Astrocyte (in vitro differentiated cells and primary cell): ENCODE measurements at regions not wholly inside any gene's neighbourhood (a gene's known extent, or its start where the extent isn't known, plus 50 kb on each side); places are given as distances from the start of the nearest gene placed in this dataset.

Experiments
- DNase-seq: peaks from one replicate; pipeline ENCODE4 v3.0.0-alpha.2; 2010; ENCODE audit warnings: low read depth
- FAIRE-seq: peaks from 2 replicates; lab custom pipeline; 2011; peaks lifted over from hg19 to GRCh38; lab: Jason Lieb, UNC
- H2AFZ ChIP-seq: 2 replicates; pipeline ENCODE4 v1.6.0; 2012; ENCODE audit warnings: low read depth, low read length, inconsistent platforms
- H3K27ac ChIP-seq: 2 replicates; pipeline ENCODE4 v1.5.1; 2011; ENCODE audit warnings: low read depth, low read length, inconsistent platforms
- H3K27me3 ChIP-seq: 2 replicates; pipeline ENCODE4 v1.6.0; 2011; ENCODE audit warnings: low read length, inconsistent platforms; ENCODE audit not compliant: insufficient read depth
- H3K36me3 ChIP-seq: 2 replicates; pipeline ENCODE4 v1.5.1; 2011; ENCODE audit warnings: low read length, inconsistent platforms; ENCODE audit not compliant: insufficient read depth
- H3K4me1 ChIP-seq: 2 replicates; pipeline ENCODE4 v1.5.1; 2011; ENCODE audit warnings: low read length, inconsistent platforms; ENCODE audit not compliant: insufficient read depth
- H3K4me2 ChIP-seq: 2 replicates; pipeline ENCODE4 v1.6.0; 2012; ENCODE audit warnings: low read length, inconsistent platforms
- H3K4me3 ChIP-seq: 2 replicates; pipeline ENCODE4 v1.5.1; 2011; ENCODE audit warnings: low read depth, mild to moderate bottlenecking, low read length, inconsistent platforms; ENCODE audit not compliant: insufficient read depth
- H3K79me2 ChIP-seq: 2 replicates; pipeline ENCODE4 v1.6.0; 2012; ENCODE audit warnings: mild to moderate bottlenecking, low read length, inconsistent platforms; ENCODE audit not compliant: insufficient read depth
- H3K9ac ChIP-seq: 2 replicates; pipeline ENCODE4 v1.6.0; 2012; ENCODE audit warnings: mild to moderate bottlenecking, low read length, inconsistent platforms
- H3K9me3 ChIP-seq: 2 replicates; pipeline ENCODE4 v1.5.1; 2012; ENCODE audit warnings: low read depth, mild to moderate bottlenecking, low read length, inconsistent platforms; ENCODE audit not compliant: insufficient read depth
- H4K20me1 ChIP-seq: 2 replicates; pipeline ENCODE4 v1.6.0; 2012; ENCODE audit warnings: low read length, inconsistent platforms; ENCODE audit not compliant: insufficient read depth
- H3K27ac Mint-ChIP-seq: one replicate; pipeline ENCODE4 v1.8.0; 2021; ENCODE audit warnings: mild to moderate bottlenecking, mixed read lengths; ENCODE audit not compliant: unreplicated experiment
- H3K27me3 Mint-ChIP-seq: one replicate; pipeline ENCODE4 v1.8.0; 2021; ENCODE audit warnings: low read depth, mixed read lengths; ENCODE audit not compliant: unreplicated experiment
- H3K36me3 Mint-ChIP-seq: one replicate; pipeline ENCODE4 v1.8.0; 2021; ENCODE audit warnings: low read depth, mixed read lengths; ENCODE audit not compliant: unreplicated experiment
- H3K4me1 Mint-ChIP-seq: one replicate; pipeline ENCODE4 v1.8.0; 2021; ENCODE audit warnings: low read depth, mixed read lengths; ENCODE audit not compliant: unreplicated experiment
- H3K4me3 Mint-ChIP-seq: one replicate; pipeline ENCODE4 v1.8.0; 2021; ENCODE audit warnings: mild to moderate bottlenecking, moderate library complexity, mixed read lengths; ENCODE audit not compliant: unreplicated experiment
- H3K9me3 Mint-ChIP-seq: one replicate; pipeline ENCODE4 v1.8.0; 2021; ENCODE audit warnings: mild to moderate bottlenecking, mixed read lengths; ENCODE audit not compliant: unreplicated experiment
- EZH2 ChIP-seq: IDR thresholded peaks from 2 replicates; pipeline ENCODE4 v1.6.1; 2012; ENCODE audit warnings: mild to moderate bottlenecking, low read length, inconsistent platforms; ENCODE audit not compliant: insufficient read depth
- TF ChIP-seq, protein P1 (sequence below): IDR thresholded peaks from 2 replicates; pipeline ENCODE4 v1.5.1; 2011; ENCODE audit warnings: low read depth, mild to moderate bottlenecking, inconsistent platforms, low read length, moderate library complexity; ENCODE audit not compliant: insufficient read depth

- TF ChIP-seq, protein P1, sequence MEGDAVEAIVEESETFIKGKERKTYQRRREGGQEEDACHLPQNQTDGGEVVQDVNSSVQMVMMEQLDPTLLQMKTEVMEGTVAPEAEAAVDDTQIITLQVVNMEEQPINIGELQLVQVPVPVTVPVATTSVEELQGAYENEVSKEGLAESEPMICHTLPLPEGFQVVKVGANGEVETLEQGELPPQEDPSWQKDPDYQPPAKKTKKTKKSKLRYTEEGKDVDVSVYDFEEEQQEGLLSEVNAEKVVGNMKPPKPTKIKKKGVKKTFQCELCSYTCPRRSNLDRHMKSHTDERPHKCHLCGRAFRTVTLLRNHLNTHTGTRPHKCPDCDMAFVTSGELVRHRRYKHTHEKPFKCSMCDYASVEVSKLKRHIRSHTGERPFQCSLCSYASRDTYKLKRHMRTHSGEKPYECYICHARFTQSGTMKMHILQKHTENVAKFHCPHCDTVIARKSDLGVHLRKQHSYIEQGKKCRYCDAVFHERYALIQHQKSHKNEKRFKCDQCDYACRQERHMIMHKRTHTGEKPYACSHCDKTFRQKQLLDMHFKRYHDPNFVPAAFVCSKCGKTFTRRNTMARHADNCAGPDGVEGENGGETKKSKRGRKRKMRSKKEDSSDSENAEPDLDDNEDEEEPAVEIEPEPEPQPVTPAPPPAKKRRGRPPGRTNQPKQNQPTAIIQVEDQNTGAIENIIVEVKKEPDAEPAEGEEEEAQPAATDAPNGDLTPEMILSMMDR, result no peak
- TF ChIP-seq EZH2, result no peak
- DNase-seq (no peak), FAIRE-seq (peak; percentile 17)
- Mint-ChIP-seq H3K27me3 (no peaks in the 10 kb centered on the region), H3K27ac (peak overlapping the region; percentile 78), H3K4me1 (peaks cover 16% of the 10 kb centered on the region), H3K9me3 (peaks cover 2% of the 10 kb centered on the region), H3K4me3 (no peak overlapping the region), H3K36me3 (no peaks in the 10 kb centered on the region)
- H3K4me3 ChIP-seq, result no peak overlapping the region
- no peaks in the 10 kb centered on the region for H3K79me2 ChIP-seq
- peak overlapping the region; percentile 58 for H3K4me2 ChIP-seq
- H3K27ac ChIP-seq, result no peak overlapping the region
- no peaks in the 10 kb centered on the region for H3K27me3 ChIP-seq
- peaks cover 6% of the 10 kb centered on the region for H3K4me1 ChIP-seq
- H3K9ac ChIP-seq, result no peak overlapping the region
- no peaks in the 10 kb centered on the region for H3K36me3 ChIP-seq
- H3K9me3 ChIP-seq, result no peaks in the 10 kb centered on the region
- H2AFZ ChIP-seq, result no peak overlapping the region
- H4K20me1 ChIP-seq, result no peaks in the 10 kb centered on the region
Observed at GRCh38 chr5:74240783-74241750, 399.5 kb downstream of the ENC1 start.

- Histone ChIP-seq H4K20me1 (no peaks in the 10 kb centered on the region), H3K9me3 (no peaks in the 10 kb centered on the region), H3K4me1 (peaks cover 10% of the 10 kb centered on the region), H3K27ac (no peak overlapping the region), H3K36me3 (no peaks in the 10 kb centered on the region), H3K4me3 (no peak overlapping the region), H3K9ac (no peak overlapping the region), H3K27me3 (no peaks in the 10 kb centered on the region), H3K4me2 (no peak overlapping the region), H3K79me2 (no peaks in the 10 kb centered on the region), H2AFZ (no peak overlapping the region)
- no peak overlapping the region for H3K27ac Mint-ChIP-seq
- H3K36me3 Mint-ChIP-seq, result no peaks in the 10 kb centered on the region
- no peaks in the 10 kb centered on the region for H3K27me3 Mint-ChIP-seq
- FAIRE-seq (no peak), DNase-seq (no peak)
- H3K9me3 Mint-ChIP-seq, result peaks cover 2% of the 10 kb centered on the region
- no peak overlapping the region for H3K4me3 Mint-ChIP-seq
- TF ChIP-seq, protein P1, result no peak
- TF ChIP-seq EZH2, result no peak
- H3K4me1 Mint-ChIP-seq, result peaks cover 31% of the 10 kb centered on the region
Observed at GRCh38 chr5:74239261-74239660, 401.3 kb downstream of the ENC1 start.
